GM18951 (cell line): ENCODE measurements at regions not wholly inside any gene's neighbourhood (a gene's known extent, or its start where the extent isn't known, plus 50 kb on each side); places are given as distances from the start of the nearest gene placed in this dataset.

Source experiments
- POLR2A ChIP-seq: IDR thresholded peaks from 4 replicates; pipeline ENCODE4 v1.6.1; 2011; ENCODE audit warnings: mild to moderate bottlenecking; ENCODE audit not compliant: insufficient read length, insufficient read depth; ENCODE audit errors: extremely low read depth
- in situ Hi-C: fragments of 300-500 bp; cut with MboI; formaldehyde crosslinking; loops from one replicate; pipeline ENCODE4 v1.12.0; 2022; ENCODE audit warnings: low sequenced_read_pairs, mixed read lengths, inconsistent platforms; ENCODE audit not compliant: unreplicated experiment

GRCh38 chr15:97688177-97688576 is 272.3 kb upstream of the ARRDC4 start:
- in situ Hi-C loops: no loop called here

GRCh38 chr15:97688886-97689285 is 271.6 kb upstream of the ARRDC4 start:
- in situ Hi-C loops: no loop called here
- TF ChIP-seq POLR2A: no peak

More at GRCh38 chr15:97688177-97688576, 272.3 kb upstream of the ARRDC4 start:
- no peak for TF ChIP-seq POLR2A

GRCh38 chr15:97691078-97691477 is 269.4 kb upstream of the ARRDC4 start:
- TF ChIP-seq POLR2A: no peak
- in situ Hi-C loops: no loop called here

- TF ChIP-seq POLR2A: no peak
- in situ Hi-C loops: no loop called here
Measured at GRCh38 chr15:97691799-97692198, 268.7 kb upstream of the ARRDC4 start.

- in situ Hi-C loops: no loop called here
- TF ChIP-seq POLR2A: no peak
Measured at GRCh38 chr15:97692301-97693015, 268.0 kb upstream of the ARRDC4 start.

- TF ChIP-seq POLR2A: no peak
- in situ Hi-C loops: no loop called here
Measured at GRCh38 chr15:97694456-97694855, 266.0 kb upstream of the ARRDC4 start.

- TF ChIP-seq POLR2A: no peak
- in situ Hi-C loops: no loop called here
Measured at GRCh38 chr15:97703400-97703799, 257.1 kb upstream of the ARRDC4 start.

- in situ Hi-C loops: no loop called here
- no peak for TF ChIP-seq POLR2A
Measured at GRCh38 chr15:97706059-97706458, 254.4 kb upstream of the ARRDC4 start.

GRCh38 chr15:97708252-97708651 is 252.3 kb upstream of the ARRDC4 start:
- no peak for TF ChIP-seq POLR2A
- in situ Hi-C loops: no loop called here

- TF ChIP-seq POLR2A: no peak
Measured at GRCh38 chr15:97712530-97712929, 248.0 kb upstream of the ARRDC4 start.

GRCh38 chr15:97717806-97718205 is 242.7 kb upstream of the ARRDC4 start:
- in situ Hi-C loops: no loop called here
- no peak for TF ChIP-seq POLR2A

More at GRCh38 chr15:97712530-97712929, 248.0 kb upstream of the ARRDC4 start:
- in situ Hi-C loops: no loop called here

GRCh38 chr15:97718509-97718908 is 242.0 kb upstream of the ARRDC4 start:
- in situ Hi-C loops: no loop called here
- TF ChIP-seq POLR2A: no peak

GRCh38 chr15:97728791-97729190 is 231.7 kb upstream of the ARRDC4 start:
- in situ Hi-C loops: no loop called here
- TF ChIP-seq POLR2A: no peak

- TF ChIP-seq POLR2A: no peak
- in situ Hi-C loops: no loop called here
Measured at GRCh38 chr15:97729270-97729669, 231.2 kb upstream of the ARRDC4 start.

GRCh38 chr15:97730315-97730714 is 230.2 kb upstream of the ARRDC4 start:
- in situ Hi-C loops: no loop called here
- TF ChIP-seq POLR2A: no peak

GRCh38 chr15:97731859-97732258 is 228.6 kb upstream of the ARRDC4 start:
- no peak for TF ChIP-seq POLR2A
- in situ Hi-C loops: no loop called here
